Tibial nerve (tissue), 3 donors: ENCODE measurements at regions not wholly inside any gene's neighbourhood (a gene's known extent, or its start where the extent isn't known, plus 50 kb on each side); places are given as distances from the start of the nearest gene placed in this dataset.

Experiments
- POLR2A ChIP-seq, 2 donors: fragments of 450-650 bp; IDR thresholded peaks; one replicate each; pipeline ENCODE4 v1.6.1; 2017; ENCODE audit warnings: antibody characterized with exemption in 2 of 2, mild to moderate bottlenecking in 2 of 2, moderate library complexity in 2 of 2
- TF ChIP-seq, protein P1 (sequence below), 5 experiments: fragments of 200-600 bp in 3 of 5; fragments of 450-650 bp in 2 of 5; sonication (generic) in 3 of 5; IDR thresholded peaks; one replicate each; pipeline ENCODE4 v1.5.1; 2016 to 2019; ENCODE audit warnings: antibody characterized with exemption in 5 of 5, mild to moderate bottlenecking in 3 of 5, moderate library complexity in 2 of 5

GRCh38 chr6:106773996-106774629, 144.7 kb downstream of the QRSL1 start:
- TF ChIP-seq, protein P1, sequence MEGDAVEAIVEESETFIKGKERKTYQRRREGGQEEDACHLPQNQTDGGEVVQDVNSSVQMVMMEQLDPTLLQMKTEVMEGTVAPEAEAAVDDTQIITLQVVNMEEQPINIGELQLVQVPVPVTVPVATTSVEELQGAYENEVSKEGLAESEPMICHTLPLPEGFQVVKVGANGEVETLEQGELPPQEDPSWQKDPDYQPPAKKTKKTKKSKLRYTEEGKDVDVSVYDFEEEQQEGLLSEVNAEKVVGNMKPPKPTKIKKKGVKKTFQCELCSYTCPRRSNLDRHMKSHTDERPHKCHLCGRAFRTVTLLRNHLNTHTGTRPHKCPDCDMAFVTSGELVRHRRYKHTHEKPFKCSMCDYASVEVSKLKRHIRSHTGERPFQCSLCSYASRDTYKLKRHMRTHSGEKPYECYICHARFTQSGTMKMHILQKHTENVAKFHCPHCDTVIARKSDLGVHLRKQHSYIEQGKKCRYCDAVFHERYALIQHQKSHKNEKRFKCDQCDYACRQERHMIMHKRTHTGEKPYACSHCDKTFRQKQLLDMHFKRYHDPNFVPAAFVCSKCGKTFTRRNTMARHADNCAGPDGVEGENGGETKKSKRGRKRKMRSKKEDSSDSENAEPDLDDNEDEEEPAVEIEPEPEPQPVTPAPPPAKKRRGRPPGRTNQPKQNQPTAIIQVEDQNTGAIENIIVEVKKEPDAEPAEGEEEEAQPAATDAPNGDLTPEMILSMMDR (IDR thresholded peaks at IDR 0.05), result no peak
- TF ChIP-seq POLR2A (IDR thresholded peaks at IDR 0.05), result no peak
